GM12892 (cell line): ENCODE measurements at regions not wholly inside any gene's neighbourhood (a gene's known extent, or its start where the extent isn't known, plus 50 kb on each side); places are given as distances from the start of the nearest gene placed in this dataset.

ENCODE experiments used
- DNase-seq: peaks from one replicate; pipeline ENCODE4 v3.0.0; 2011; ENCODE audit not compliant: insufficient read length
- FAIRE-seq: peaks from 2 replicates; lab custom pipeline; 2011; peaks lifted over from hg19 to GRCh38; lab: Jason Lieb, UNC
- POLR2A ChIP-seq: IDR thresholded peaks from 2 replicates; pipeline ENCODE4 v1.6.1; 2011; ENCODE audit warnings: low read depth, low read length, control low read depth
- POLR2AphosphoS5 ChIP-seq: IDR thresholded peaks from 2 replicates; pipeline ENCODE4 v1.6.1; 2011; ENCODE audit warnings: low read depth, low read length, control low read depth
- TAF1 ChIP-seq: IDR thresholded peaks from 2 replicates; pipeline ENCODE4 v1.6.1; 2011; ENCODE audit warnings: low read depth, mild to moderate bottlenecking, control low read depth, low read length, borderline replicate concordance

- DNase-seq = no peak
- FAIRE-seq = no peak
- TF ChIP-seq TAF1 (no peak), POLR2A (no peak), POLR2AphosphoS5 (no peak)
These were observed 184.9 kb upstream of the PARD3B start for GRCh38 chr2:204360218-204361007.

- DNase-seq (no peak), FAIRE-seq (no peak)
- no peak for TF ChIP-seq POLR2A
- no peak for TF ChIP-seq TAF1
- TF ChIP-seq POLR2AphosphoS5 = no peak
These were observed 183.5 kb upstream of the PARD3B start for GRCh38 chr2:204361738-204362137.

DNA sequence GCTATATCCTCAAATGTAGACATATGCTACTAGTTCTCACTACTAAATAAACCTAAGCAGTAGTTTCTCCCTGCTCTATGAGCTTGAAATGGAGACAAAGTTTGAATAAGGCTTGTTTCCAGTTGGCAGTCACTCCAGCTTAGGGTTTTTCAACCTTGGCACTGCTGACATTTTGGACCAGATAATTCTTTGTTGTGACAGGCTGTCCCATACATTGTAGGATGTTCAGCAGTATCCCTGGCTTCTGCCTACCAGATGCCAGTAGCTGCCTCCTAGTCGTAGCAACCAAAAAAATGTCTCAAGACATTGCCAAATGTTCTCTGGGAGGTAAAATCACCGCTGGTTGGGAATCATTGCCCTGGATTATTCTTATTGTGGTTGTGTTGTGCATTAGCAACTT lies 182.7 kb upstream of the PARD3B start:
- TF ChIP-seq TAF1 (no peak), POLR2AphosphoS5 (no peak), POLR2A (no peak)
- DNase-seq (no peak), FAIRE-seq (no peak)

- no peak for DNase-seq
- no peak for FAIRE-seq
- no peak for TF ChIP-seq TAF1
- no peak for TF ChIP-seq POLR2A
- TF ChIP-seq POLR2AphosphoS5 = no peak
These were observed 181.8 kb upstream of the PARD3B start for GRCh38 chr2:204363513-204363912.

GRCh38 chr2:204364860-204365535 lies 180.3 kb upstream of the PARD3B start:
- no peak for DNase-seq
- no peak for TF ChIP-seq POLR2A
- no peak for TF ChIP-seq POLR2AphosphoS5
- no peak for TF ChIP-seq TAF1
- FAIRE-seq = no peak

- FAIRE-seq = no peak
- no peak for TF ChIP-seq POLR2A
- TF ChIP-seq TAF1 = no peak
- TF ChIP-seq POLR2AphosphoS5 = no peak
- DNase-seq = no peak
These were observed 179.5 kb upstream of the PARD3B start for GRCh38 chr2:204365811-204366210.

DNA sequence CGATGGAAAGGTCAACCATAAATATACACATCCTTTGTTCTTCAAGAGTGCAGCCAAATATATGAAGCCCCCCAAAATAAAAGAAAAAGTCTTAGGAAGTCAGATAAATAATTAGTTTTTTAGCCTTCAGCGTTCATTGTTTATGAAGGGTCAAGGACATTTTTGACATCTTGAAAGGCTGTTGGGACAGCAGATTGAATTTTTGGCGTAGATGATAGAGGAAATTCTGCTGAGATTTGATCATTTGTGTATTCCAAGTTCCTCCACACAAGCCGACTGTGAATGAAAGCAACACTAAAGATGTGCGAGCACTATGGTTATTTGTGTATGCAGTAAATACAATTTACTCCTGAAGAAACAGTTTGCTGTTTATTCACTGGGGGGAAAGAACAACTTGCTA lies 177.8 kb upstream of the PARD3B start:
- FAIRE-seq (no peak), DNase-seq (no peak)
- TF ChIP-seq POLR2A (no peak), POLR2AphosphoS5 (no peak), TAF1 (no peak)

DNA sequence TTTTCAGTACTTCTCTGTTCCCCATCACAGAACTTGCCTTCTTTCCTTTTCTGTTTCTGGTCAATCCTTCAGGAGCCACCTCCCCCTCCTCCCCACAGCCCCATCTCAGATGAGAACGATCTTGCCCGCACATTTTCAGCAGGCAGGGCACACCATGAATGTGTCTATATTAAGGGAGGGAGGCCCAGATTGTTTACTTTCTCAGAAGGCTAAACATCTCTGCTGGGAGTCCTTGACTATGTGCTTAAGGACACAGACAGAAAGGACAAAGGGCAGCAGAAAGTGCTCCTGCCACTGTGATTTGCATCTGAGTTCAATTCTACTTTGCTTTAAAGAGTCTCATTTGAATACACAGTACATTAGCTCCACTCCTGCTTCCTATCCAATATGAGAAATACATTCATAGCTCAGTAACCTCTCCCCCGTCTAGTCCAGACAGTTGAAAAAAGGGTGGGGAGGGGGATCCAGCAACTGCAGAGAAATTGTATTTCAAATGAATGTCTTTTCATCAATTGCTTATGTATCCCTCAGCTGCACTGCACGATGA lies 175.0 kb upstream of the PARD3B start:
- DNase-seq (no peak), FAIRE-seq (no peak)
- TF ChIP-seq POLR2AphosphoS5 = no peak
- TF ChIP-seq TAF1 = no peak
- no peak for TF ChIP-seq POLR2A

- TF ChIP-seq POLR2AphosphoS5 (no peak), TAF1 (no peak), POLR2A (no peak)
- no peak for FAIRE-seq
- DNase-seq = no peak
These were observed 171.3 kb upstream of the PARD3B start for GRCh38 chr2:204373942-204374341.

DNA sequence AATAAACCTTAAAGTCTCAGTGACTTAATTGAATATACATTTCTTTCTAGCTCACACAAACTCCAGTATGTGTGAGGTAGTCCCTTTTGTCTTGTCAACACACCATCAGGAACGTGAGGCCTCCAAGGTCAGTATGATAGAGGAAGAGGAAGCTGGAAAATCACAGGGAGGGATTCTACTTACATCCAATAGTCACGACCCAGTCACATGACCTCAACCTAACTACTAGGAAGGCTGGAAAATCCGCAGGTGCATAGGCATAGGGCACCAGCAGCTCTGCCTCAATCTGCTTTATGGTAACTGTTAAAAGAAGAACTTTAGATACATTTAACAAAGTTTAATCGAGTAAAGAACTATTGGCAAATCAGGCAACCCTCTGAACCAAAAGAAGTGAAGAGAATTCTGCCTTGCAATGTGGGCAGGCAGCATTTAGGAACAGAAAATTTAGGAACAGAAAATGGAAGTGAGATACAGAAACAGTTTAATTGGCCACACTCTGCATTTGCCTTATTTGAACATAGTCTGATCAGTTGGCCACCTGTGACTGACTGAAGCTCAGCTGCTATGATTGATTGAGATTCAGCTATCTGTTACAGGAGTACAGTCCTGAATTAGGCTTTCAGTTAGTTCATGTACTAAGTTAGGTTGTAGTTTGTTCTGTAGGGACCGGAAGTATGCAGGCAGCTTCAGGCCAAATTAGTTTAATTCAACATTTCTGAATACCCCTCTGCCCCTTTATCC lies 165.0 kb upstream of the PARD3B start:
- DNase-seq (no peak), FAIRE-seq (no peak)
- TF ChIP-seq POLR2AphosphoS5 = no peak
- TF ChIP-seq POLR2A = no peak
- TF ChIP-seq TAF1 = no peak

- TF ChIP-seq POLR2AphosphoS5 (no peak), POLR2A (no peak), TAF1 (no peak)
- DNase-seq (no peak), FAIRE-seq (no peak)
These were observed 158.6 kb upstream of the PARD3B start for GRCh38 chr2:204386668-204387067.
